H1 (cell line): ENCODE measurements at regions not wholly inside any gene's neighbourhood (a gene's known extent, or its start where the extent isn't known, plus 50 kb on each side); places are given as distances from the start of the nearest gene placed in this dataset.

Source experiments
- BACH1 ChIP-seq: IDR thresholded peaks from 2 replicates; pipeline ENCODE4 v1.6.1; 2012; ENCODE audit warnings: low read length, improper control_type of control experiment
- CBX5 ChIP-seq: fragments of 300-800, 300-1000 bp; sonication (generic); IDR thresholded peaks from 2 replicates; pipeline ENCODE4 v1.7.1; 2016; ENCODE audit warnings: antibody characterized with exemption, low read length, low read depth
- CREB1 ChIP-seq: IDR thresholded peaks from 2 replicates; pipeline ENCODE4 v1.6.1; 2012; ENCODE audit warnings: inconsistent platforms
- E2F6 ChIP-seq: IDR thresholded peaks from 2 replicates; pipeline ENCODE4 v1.6.1; 2012; ENCODE audit warnings: inconsistent platforms
- EGR1 ChIP-seq: IDR thresholded peaks from 2 replicates; pipeline ENCODE4 v1.6.1; 2011; ENCODE audit warnings: low read depth, low read length, borderline replicate concordance
- PHF8 ChIP-seq: fragments of 200-600 bp; sonication (generic); conservative IDR thresholded peaks from 2 replicates; pipeline ENCODE4 v1.7.1; 2012; ENCODE audit warnings: low read depth, mild to moderate bottlenecking, inconsistent platforms, low read length, moderate library complexity
- SIN3A ChIP-seq, 2 experiments: IDR thresholded peaks in 1 of 2; conservative IDR thresholded peaks in 1 of 2; 2 replicates each; pipeline ENCODE4 v1.6.1; 2011 to 2012; ENCODE audit warnings: low read length in 2 of 2, improper control_type of control experiment in 1 of 2, low read depth in 1 of 2, mild to moderate bottlenecking in 1 of 2
- SP1 ChIP-seq: IDR thresholded peaks from 2 replicates; pipeline ENCODE4 v1.6.1; 2011; ENCODE audit warnings: low read depth, low read length
- SP2 ChIP-seq: IDR thresholded peaks from 2 replicates; pipeline ENCODE4 v1.6.1; 2012; ENCODE audit warnings: mild to moderate bottlenecking, low read length, inconsistent platforms
- USF2 ChIP-seq: IDR thresholded peaks from 2 replicates; pipeline ENCODE4 v1.6.1; 2011; ENCODE audit warnings: low read length, improper control_type of control experiment
- TF ChIP-seq, protein P1 (sequence below): fragments of 300-600 bp; sonication (generic); IDR thresholded peaks from 2 replicates; pipeline ENCODE4 v1.7.1; 2012; ENCODE audit warnings: low read length, moderate library complexity, mild to moderate bottlenecking, inconsistent platforms; ENCODE audit not compliant: insufficient replicate concordance

DNA sequence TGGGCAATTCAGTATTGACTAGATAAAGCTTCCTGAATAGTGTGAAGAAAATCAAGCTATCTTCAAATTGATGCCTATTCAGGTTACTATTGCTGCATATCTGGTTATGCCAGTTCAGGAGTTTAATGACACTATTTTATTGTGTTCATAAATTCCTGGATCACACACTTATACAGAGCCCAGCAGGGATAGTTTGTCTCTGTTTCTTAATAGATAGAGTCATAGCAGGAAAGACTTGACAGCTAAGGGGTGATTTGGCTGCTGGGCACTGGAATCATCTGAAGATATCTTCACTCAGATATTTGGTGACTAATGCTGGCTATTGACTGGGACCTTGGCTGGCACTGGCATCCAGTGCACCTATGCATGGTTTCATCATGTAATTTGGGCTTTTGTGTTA is 187.8 kb downstream of the PYDC2 start (continued):
- TF ChIP-seq, protein P1, sequence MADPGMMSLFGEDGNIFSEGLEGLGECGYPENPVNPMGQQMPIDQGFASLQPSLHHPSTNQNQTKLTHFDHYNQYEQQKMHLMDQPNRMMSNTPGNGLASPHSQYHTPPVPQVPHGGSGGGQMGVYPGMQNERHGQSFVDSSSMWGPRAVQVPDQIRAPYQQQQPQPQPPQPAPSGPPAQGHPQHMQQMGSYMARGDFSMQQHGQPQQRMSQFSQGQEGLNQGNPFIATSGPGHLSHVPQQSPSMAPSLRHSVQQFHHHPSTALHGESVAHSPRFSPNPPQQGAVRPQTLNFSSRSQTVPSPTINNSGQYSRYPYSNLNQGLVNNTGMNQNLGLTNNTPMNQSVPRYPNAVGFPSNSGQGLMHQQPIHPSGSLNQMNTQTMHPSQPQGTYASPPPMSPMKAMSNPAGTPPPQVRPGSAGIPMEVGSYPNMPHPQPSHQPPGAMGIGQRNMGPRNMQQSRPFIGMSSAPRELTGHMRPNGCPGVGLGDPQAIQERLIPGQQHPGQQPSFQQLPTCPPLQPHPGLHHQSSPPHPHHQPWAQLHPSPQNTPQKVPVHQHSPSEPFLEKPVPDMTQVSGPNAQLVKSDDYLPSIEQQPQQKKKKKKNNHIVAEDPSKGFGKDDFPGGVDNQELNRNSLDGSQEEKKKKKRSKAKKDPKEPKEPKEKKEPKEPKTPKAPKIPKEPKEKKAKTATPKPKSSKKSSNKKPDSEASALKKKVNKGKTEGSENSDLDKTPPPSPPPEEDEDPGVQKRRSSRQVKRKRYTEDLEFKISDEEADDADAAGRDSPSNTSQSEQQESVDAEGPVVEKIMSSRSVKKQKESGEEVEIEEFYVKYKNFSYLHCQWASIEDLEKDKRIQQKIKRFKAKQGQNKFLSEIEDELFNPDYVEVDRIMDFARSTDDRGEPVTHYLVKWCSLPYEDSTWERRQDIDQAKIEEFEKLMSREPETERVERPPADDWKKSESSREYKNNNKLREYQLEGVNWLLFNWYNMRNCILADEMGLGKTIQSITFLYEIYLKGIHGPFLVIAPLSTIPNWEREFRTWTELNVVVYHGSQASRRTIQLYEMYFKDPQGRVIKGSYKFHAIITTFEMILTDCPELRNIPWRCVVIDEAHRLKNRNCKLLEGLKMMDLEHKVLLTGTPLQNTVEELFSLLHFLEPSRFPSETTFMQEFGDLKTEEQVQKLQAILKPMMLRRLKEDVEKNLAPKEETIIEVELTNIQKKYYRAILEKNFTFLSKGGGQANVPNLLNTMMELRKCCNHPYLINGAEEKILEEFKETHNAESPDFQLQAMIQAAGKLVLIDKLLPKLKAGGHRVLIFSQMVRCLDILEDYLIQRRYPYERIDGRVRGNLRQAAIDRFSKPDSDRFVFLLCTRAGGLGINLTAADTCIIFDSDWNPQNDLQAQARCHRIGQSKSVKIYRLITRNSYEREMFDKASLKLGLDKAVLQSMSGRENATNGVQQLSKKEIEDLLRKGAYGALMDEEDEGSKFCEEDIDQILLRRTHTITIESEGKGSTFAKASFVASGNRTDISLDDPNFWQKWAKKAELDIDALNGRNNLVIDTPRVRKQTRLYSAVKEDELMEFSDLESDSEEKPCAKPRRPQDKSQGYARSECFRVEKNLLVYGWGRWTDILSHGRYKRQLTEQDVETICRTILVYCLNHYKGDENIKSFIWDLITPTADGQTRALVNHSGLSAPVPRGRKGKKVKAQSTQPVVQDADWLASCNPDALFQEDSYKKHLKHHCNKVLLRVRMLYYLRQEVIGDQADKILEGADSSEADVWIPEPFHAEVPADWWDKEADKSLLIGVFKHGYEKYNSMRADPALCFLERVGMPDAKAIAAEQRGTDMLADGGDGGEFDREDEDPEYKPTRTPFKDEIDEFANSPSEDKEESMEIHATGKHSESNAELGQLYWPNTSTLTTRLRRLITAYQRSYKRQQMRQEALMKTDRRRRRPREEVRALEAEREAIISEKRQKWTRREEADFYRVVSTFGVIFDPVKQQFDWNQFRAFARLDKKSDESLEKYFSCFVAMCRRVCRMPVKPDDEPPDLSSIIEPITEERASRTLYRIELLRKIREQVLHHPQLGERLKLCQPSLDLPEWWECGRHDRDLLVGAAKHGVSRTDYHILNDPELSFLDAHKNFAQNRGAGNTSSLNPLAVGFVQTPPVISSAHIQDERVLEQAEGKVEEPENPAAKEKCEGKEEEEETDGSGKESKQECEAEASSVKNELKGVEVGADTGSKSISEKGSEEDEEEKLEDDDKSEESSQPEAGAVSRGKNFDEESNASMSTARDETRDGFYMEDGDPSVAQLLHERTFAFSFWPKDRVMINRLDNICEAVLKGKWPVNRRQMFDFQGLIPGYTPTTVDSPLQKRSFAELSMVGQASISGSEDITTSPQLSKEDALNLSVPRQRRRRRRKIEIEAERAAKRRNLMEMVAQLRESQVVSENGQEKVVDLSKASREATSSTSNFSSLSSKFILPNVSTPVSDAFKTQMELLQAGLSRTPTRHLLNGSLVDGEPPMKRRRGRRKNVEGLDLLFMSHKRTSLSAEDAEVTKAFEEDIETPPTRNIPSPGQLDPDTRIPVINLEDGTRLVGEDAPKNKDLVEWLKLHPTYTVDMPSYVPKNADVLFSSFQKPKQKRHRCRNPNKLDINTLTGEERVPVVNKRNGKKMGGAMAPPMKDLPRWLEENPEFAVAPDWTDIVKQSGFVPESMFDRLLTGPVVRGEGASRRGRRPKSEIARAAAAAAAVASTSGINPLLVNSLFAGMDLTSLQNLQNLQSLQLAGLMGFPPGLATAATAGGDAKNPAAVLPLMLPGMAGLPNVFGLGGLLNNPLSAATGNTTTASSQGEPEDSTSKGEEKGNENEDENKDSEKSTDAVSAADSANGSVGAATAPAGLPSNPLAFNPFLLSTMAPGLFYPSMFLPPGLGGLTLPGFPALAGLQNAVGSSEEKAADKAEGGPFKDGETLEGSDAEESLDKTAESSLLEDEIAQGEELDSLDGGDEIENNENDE, result no peak
- TF ChIP-seq SP1 (no peak), PHF8 (no peak), USF2 (no peak), CBX5 (no peak), SIN3A (conservative IDR thresholded peaks at IDR 0.05 in 1 of 2, IDR thresholded peaks at IDR 0.05 in 1 of 2; ENCODE audit: low read depth in 1 of 2, low read length in 2 of 2) (no peak), EGR1 (no peak), BACH1 (no peak), CREB1 (no peak), E2F6 (no peak), SP2 (no peak)
